K562 (cell line): ENCODE measurements at regions not wholly inside any gene's neighbourhood (a gene's known extent, or its start where the extent isn't known, plus 50 kb on each side); places are given as distances from the start of the nearest gene placed in this dataset.

Experiments
- EHMT2 ChIP-seq: fragments of 450-650 bp; IDR thresholded peaks from 2 replicates; pipeline ENCODE4 v1.6.1; 2018; ENCODE audit warnings: antibody characterized with exemption
- KDM5B ChIP-seq: fragments of 200-600 bp; sonication (generic); IDR thresholded peaks from 2 replicates; pipeline ENCODE4 v1.6.1; 2012; ENCODE audit warnings: low read depth, mild to moderate bottlenecking, moderate library complexity, low read length, control low read depth, inconsistent platforms; ENCODE audit not compliant: insufficient replicate concordance
- MAZ ChIP-seq, 2 experiments: fragments of 450-650 bp in 1 of 2; sonication (generic) in 1 of 2; formaldehyde crosslinking; IDR thresholded peaks in 1 of 2; conservative IDR thresholded peaks in 1 of 2; 2 replicates each; pipeline versions ENCODE4 v1.4.0 to v1.5.0; 2020; ENCODE audit warnings: mild to moderate bottlenecking in 1 of 2, missing genetic modification reagents in 1 of 2
- MTA3 ChIP-seq: fragments of 450-650 bp; formaldehyde crosslinking; IDR thresholded peaks from 2 replicates; pipeline ENCODE4 v1.6.1; 2017; ENCODE audit warnings: mild to moderate bottlenecking, borderline replicate concordance
- RCOR1 ChIP-seq, 2 experiments: IDR thresholded peaks; 2 replicates each; pipeline ENCODE4 v1.6.1; 2012; ENCODE audit warnings: low read depth in 2 of 2, low read length in 2 of 2, borderline replicate concordance in 1 of 2, improper control_type of control experiment in 1 of 2
- SMC3 ChIP-seq: conservative IDR thresholded peaks from 2 replicates; pipeline ENCODE4 v1.6.1; 2011; ENCODE audit warnings: low read depth, low read length, improper control_type of control experiment; ENCODE audit not compliant: insufficient read depth
- U2AF2 ChIP-seq: fragments of 200-400 bp; formaldehyde crosslinking; optimal IDR thresholded peaks from 2 replicates; pipeline ENCODE3; 2017; ENCODE audit warnings: low read depth, mild to moderate bottlenecking, low read length
- ZC3H4 ChIP-seq: sonication (generic); formaldehyde crosslinking; IDR thresholded peaks from 2 replicates; pipeline ENCODE4 v1.9.0; 2021; ENCODE audit warnings: missing genetic modification reagents, borderline replicate concordance
- ZNF766 ChIP-seq: fragments of 200-800 bp; sonication (Bioruptor generic); conservative IDR thresholded peaks from 2 replicates; pipeline ENCODE4 v1.6.1; 2016; ENCODE audit warnings: missing genetic modification characterization, missing compliant biosample characterization
- TF ChIP-seq, protein P1 (sequence below): fragments of 250-450 bp; sonication (Bioruptor Pico); IDR thresholded peaks from 2 replicates; pipeline ENCODE4 v1.8.0; 2022; ENCODE audit warnings: inconsistent platforms

DNA sequence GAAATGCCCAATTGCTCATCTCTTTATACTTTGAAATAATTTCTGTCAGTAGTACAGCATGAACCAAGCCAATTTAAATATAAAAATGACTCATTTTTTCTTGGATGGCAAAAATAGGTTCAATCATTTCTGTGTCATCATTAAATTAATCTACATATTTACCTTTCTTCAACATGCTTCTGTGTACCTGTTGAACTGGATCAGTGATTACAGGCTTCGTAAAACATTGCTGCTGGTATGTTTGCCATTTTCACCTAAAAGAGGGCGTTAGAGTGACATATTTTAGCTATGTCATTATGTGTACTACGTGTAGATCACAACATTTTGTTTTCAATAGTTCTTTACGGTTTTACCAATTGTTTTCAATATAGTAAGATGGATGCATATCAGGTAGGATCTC lies 340.5 kb upstream of the MAOA start:
- TF ChIP-seq ZNF766 (CRISPR knock-in tag) (no peak), ZC3H4 (CRISPR knock-in tag) (no peak), SMC3 (no peak), MAZ (CRISPR knock-in tag; conservative IDR thresholded peaks at IDR 0.05 in 1 of 2, IDR thresholded peaks at IDR 0.05 in 1 of 2) (no peak), EHMT2 (no peak), KDM5B (no peak), RCOR1 (IDR thresholded peaks at IDR 0.05; ENCODE audit: borderline replicate concordance in 1 of 2, low read depth in 2 of 2, low read length in 2 of 2) (no peak), MTA3 (no peak), U2AF2 (no peak)
- TF ChIP-seq, protein P1, sequence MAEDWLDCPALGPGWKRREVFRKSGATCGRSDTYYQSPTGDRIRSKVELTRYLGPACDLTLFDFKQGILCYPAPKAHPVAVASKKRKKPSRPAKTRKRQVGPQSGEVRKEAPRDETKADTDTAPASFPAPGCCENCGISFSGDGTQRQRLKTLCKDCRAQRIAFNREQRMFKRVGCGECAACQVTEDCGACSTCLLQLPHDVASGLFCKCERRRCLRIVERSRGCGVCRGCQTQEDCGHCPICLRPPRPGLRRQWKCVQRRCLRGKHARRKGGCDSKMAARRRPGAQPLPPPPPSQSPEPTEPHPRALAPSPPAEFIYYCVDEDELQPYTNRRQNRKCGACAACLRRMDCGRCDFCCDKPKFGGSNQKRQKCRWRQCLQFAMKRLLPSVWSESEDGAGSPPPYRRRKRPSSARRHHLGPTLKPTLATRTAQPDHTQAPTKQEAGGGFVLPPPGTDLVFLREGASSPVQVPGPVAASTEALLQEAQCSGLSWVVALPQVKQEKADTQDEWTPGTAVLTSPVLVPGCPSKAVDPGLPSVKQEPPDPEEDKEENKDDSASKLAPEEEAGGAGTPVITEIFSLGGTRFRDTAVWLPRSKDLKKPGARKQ (CRISPR knock-in tag): no peak
